ENCODE measurements at regions not wholly inside any gene's neighbourhood (a gene's known extent, or its start where the extent isn't known, plus 50 kb on each side); places are given as distances from the start of the nearest gene placed in this dataset.
"Not testable (repeated sequence)": the region's sequence is repeated elsewhere in the genome, so short reads cannot be mapped to it uniquely, and the experiment has no call there.

DNA sequence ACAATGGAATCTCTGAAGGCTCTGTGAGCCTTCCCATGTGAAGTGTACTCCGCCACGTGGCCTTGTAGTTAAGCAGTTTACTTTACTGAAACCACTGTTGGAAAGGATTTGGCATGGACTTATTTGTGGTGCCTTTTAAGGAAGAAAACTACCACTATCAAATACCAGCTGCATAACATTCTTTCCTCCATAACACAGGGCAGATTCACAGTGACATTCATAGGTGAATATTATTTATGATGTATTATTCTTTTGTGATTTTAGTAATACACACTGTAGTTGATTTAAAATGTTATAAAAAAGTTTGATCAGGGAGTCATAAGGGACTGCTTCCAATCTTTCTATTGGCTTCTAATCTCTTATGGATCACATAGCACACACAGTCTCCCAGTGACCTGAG is 192.5 kb upstream of the AGTR2 start:
- no peaks in the 10 kb centered on the region for H3K36me3 Mint-ChIP-seq (ENCODE audit: low read depth)
- H3K9me3 Mint-ChIP-seq: peaks cover 4% of the 10 kb centered on the region
- H3K27ac Mint-ChIP-seq: no peak overlapping the region
- H3K4me3 Mint-ChIP-seq: no peak overlapping the region
- no peaks in the 10 kb centered on the region for H3K4me1 Mint-ChIP-seq (ENCODE audit: low read depth)
- no peak for DNase-seq
- peaks cover 18% of the 10 kb centered on the region for H3K27me3 Mint-ChIP-seq

DNA sequence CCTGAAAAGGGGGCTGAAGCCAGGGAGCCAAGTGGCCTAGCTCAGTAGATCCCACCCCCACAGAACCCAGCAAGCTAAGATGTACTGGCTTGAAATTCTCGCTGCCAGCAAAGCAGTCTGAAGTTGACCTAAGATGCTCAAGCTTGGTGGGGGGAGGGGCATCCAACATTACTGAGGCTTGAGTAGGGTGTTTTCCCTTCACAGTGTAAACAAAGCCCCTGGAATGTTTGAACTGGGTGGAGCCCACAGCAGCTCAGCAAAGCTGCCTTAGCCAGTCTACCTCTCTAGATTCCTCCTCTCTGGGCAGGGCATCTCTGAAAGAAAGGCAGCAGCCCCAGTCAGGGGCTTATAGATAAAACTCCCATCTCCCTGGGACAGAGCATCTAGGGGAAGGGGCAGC is 187.4 kb upstream of the AGTR2 start:
- not testable (repeated sequence) for H3K4me3 Mint-ChIP-seq

DNA sequence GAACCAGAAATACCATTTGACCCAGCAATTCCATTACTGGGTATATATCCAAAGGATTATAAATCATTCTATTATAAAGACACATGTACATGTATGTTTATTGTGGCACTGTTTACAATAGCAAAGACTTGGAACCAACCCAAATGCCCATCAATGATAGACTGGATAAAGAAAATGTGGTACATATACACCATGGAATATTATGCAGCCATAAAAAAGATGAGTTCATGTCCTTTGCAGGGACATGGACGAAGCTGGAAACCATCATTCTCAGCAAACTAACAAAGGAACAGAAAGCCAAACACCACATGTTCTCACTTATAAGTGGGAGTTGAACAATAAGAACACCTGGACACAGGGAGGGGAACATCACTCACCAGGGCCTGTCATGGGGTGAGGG is 183.1 kb upstream of the AGTR2 start:
- H3K27ac Mint-ChIP-seq; H3K4me3 Mint-ChIP-seq; H3K9me3 Mint-ChIP-seq; H3K4me1 Mint-ChIP-seq (ENCODE audit: low read depth); H3K36me3 Mint-ChIP-seq (ENCODE audit: low read depth); DNase-seq: not testable (repeated sequence)
- H3K27me3 Mint-ChIP-seq: peaks cover 48% of the 10 kb centered on the region

More for the DNA sequence above, 187.4 kb upstream of the AGTR2 start:
- not testable (repeated sequence) for DNase-seq; H3K27ac Mint-ChIP-seq; H3K9me3 Mint-ChIP-seq; H3K4me1 Mint-ChIP-seq (ENCODE audit: low read depth); H3K36me3 Mint-ChIP-seq (ENCODE audit: low read depth)
- peaks cover 48% of the 10 kb centered on the region for H3K27me3 Mint-ChIP-seq

DNA sequence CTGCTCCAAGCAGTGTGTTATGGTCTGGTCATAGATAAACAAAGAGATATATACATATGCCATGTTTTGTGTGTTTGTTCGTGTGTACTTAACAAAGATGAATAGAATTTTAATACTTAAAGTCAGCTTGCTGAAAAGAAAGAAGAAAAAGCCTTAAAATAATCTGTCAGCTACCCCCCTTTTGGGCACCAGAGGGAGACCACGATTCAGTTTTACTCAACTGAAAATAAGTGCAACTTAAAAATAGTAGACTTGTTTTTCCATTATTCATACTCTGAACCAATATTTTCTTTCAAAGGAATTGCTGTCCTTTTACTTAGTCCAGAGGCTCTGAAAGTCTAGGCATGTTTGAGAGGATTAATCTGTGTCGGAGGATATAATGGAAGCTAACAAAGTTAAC is 181.7 kb upstream of the AGTR2 start:
- Mint-ChIP-seq H3K27ac (no peak overlapping the region), H3K4me3 (no peak overlapping the region), H3K36me3 (ENCODE audit: low read depth) (no peaks in the 10 kb centered on the region), H3K9me3 (no peaks in the 10 kb centered on the region), H3K27me3 (peaks cover 41% of the 10 kb centered on the region), H3K4me1 (ENCODE audit: low read depth) (no peaks in the 10 kb centered on the region)
- DNase-seq: no peak

DNA sequence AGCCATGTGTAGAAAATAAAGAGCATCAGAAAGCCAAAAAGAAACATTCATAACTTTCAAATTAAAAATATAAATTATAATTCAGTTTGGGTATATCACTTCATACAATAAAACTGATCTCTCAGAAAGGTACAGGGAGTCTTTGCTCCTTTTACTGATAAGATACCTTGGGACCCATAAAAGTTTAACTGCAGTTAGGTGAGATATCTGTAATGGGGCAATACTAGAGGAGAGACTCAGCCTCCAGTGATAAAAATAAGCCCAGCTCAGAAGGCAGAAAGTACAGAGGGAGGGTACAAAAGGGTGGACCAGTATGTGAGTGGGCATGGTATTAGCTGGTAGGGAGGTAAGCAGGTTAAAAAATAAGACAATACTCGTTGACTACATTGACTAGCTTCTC is 180.9 kb upstream of the AGTR2 start:
- DNase-seq: no peak
- no peaks in the 10 kb centered on the region for H3K9me3 Mint-ChIP-seq
- H3K4me1 Mint-ChIP-seq (ENCODE audit: low read depth): no peaks in the 10 kb centered on the region
- no peak overlapping the region for H3K27ac Mint-ChIP-seq
- no peaks in the 10 kb centered on the region for H3K36me3 Mint-ChIP-seq (ENCODE audit: low read depth)
- H3K27me3 Mint-ChIP-seq: peaks cover 39% of the 10 kb centered on the region
- H3K4me3 Mint-ChIP-seq: no peak overlapping the region

DNA sequence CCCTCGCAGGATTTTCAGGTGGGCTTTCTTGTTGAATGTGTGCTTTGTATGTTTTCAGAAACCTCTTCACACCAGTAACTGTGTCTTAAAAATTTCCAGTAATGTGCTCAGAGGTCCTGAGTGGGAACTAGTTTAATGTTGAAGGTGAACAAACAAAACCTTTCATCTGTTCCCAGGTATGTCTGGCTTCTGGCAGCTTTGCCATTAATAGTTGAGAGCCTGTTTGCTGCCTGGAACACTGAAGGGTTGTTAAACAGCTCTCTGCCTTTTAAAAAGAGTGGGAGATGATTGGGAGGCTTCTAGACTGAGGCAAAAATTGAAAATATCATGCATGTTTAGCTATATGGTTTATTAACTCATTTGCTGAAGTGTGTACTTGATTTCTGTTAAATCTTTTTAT is 161.2 kb upstream of the AGTR2 start:
- Mint-ChIP-seq H3K27ac (no peak overlapping the region), H3K4me1 (ENCODE audit: low read depth) (no peaks in the 10 kb centered on the region), H3K36me3 (ENCODE audit: low read depth) (no peaks in the 10 kb centered on the region), H3K9me3 (no peaks in the 10 kb centered on the region), H3K27me3 (peaks cover 21% of the 10 kb centered on the region), H3K4me3 (no peak overlapping the region)
- no peak for DNase-seq

DNA sequence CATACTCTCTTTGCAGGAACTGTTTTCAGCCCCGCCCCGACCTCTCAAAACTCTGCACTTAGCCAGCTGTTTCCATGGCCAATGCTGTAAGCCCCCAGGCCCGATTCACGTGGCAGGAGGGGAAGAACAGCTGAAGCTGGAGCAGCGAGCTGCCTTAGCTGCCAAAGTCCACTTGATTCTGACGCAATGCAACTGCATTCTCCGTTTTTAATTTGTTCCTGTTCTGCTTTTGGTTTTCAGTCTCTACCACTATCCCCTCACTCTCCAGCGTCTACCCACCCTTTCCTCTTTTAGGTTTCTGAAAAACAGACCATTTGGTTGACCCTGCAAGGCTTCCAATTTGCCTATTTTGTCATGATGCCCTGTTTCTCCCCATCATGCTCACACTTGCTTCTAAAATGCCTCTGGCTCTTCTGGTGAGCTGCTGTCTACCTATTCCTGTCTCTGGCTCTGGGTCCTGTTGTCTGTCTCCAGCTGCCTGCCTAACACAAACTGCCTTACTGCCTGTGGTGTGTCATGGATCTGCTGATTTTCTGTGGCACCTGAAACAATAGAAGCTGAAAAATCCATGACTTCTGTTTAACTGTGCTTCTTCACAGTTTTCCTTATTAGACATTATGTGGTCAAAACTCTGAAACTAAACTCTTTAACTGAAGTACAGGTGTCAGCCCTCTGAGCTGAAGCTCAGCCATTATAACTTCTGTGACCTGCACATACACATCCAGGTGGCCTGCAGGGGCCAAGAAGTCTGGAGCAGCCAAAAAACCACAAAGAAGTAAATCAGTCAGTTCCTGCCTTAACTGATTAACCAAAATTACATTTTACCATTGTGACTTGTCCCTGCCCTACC is 160.5 kb upstream of the AGTR2 start:
- no peaks in the 10 kb centered on the region for H3K36me3 Mint-ChIP-seq (ENCODE audit: low read depth)
- H3K9me3 Mint-ChIP-seq: no peaks in the 10 kb centered on the region
- no peak overlapping the region for H3K4me3 Mint-ChIP-seq
- H3K27me3 Mint-ChIP-seq: peaks cover 24% of the 10 kb centered on the region
- no peak overlapping the region for H3K27ac Mint-ChIP-seq
- H3K4me1 Mint-ChIP-seq (ENCODE audit: low read depth): no peaks in the 10 kb centered on the region
- no peak for DNase-seq

DNA sequence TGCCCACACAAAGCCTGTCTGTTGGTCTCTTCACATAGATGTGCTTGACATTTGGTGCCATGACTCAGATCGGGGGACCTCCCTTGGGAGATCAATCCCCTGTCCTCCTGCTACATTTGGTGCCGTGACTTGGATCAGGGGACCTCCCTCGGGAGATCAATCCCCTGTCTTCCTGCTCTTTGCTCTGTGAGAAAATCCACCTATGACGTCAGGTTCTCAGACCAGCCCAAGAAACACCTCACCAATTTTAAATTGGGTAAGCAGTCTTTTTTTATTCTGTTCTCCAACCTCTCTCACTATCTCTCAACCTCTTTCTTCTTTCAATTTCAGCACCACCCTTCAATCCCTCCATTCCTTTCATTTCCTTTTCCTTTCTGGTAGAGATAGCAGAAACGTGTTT is 159.6 kb upstream of the AGTR2 start:
- Mint-ChIP-seq H3K9me3 (no peaks in the 10 kb centered on the region), H3K4me3 (no peak overlapping the region), H3K4me1 (ENCODE audit: low read depth) (no peaks in the 10 kb centered on the region), H3K27ac (no peak overlapping the region), H3K27me3 (peaks cover 24% of the 10 kb centered on the region), H3K36me3 (ENCODE audit: low read depth) (no peaks in the 10 kb centered on the region)
- no peak for DNase-seq

DNA sequence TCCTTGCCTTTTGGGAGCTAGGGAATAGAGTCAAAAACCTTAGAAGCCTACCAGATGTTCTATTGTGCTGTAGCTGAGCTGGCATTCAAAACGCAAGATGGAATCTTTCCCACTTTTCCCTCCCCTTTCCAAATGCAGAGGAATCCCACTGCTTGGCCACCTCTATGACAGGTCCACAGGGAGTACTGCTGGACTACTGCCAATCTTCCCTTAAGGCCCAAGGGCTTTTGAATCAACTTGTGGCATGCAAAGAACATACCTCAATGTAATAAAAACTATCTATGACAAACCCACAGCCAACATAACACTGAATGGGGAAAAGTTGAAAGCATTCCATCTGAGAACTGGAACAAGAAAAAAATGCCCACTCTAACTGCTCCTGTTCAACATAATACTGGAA is 139.2 kb upstream of the AGTR2 start:
- Mint-ChIP-seq H3K4me3 (no peak overlapping the region), H3K27ac (no peak overlapping the region), H3K4me1 (ENCODE audit: low read depth) (no peaks in the 10 kb centered on the region), H3K36me3 (ENCODE audit: low read depth) (no peaks in the 10 kb centered on the region), H3K9me3 (no peaks in the 10 kb centered on the region), H3K27me3 (peaks cover 16% of the 10 kb centered on the region)
- no peak for DNase-seq
